Ishikawa (cell line): ENCODE measurements at regions not wholly inside any gene's neighbourhood (a gene's known extent, or its start where the extent isn't known, plus 50 kb on each side); places are given as distances from the start of the nearest gene placed in this dataset.

Experiments used
- CEBPB ChIP-seq: IDR thresholded peaks from 2 replicates; pipeline ENCODE4 v1.6.1; 2012
- CREB1 ChIP-seq: IDR thresholded peaks from 2 replicates; pipeline ENCODE4 v1.6.1; 2012; ENCODE audit warnings: low read depth
- EGR1 ChIP-seq: IDR thresholded peaks from 2 replicates; pipeline ENCODE4 v1.6.1; 2012
- EP300 ChIP-seq: IDR thresholded peaks from 2 replicates; pipeline ENCODE4 v1.6.1; 2012; ENCODE audit warnings: borderline replicate concordance
- FOXM1 ChIP-seq: IDR thresholded peaks from 2 replicates; pipeline ENCODE4 v1.6.1; 2012; ENCODE audit warnings: low read depth, borderline replicate concordance
- NFIC ChIP-seq: IDR thresholded peaks from 2 replicates; pipeline ENCODE4 v1.6.1; 2012
- RAD21 ChIP-seq: IDR thresholded peaks from 2 replicates; pipeline ENCODE4 v1.6.1; 2012; ENCODE audit warnings: low read depth
- REST ChIP-seq: IDR thresholded peaks from 2 replicates; pipeline ENCODE4 v1.6.1; 2012; ENCODE audit warnings: low read depth, mild to moderate bottlenecking
- TAF1 ChIP-seq: IDR thresholded peaks from 2 replicates; pipeline ENCODE4 v1.6.1; 2012; ENCODE audit warnings: low read depth, mild to moderate bottlenecking
- TCF12 ChIP-seq: IDR thresholded peaks from 2 replicates; pipeline ENCODE4 v1.6.1; 2012; ENCODE audit warnings: low read depth
- TEAD4 ChIP-seq: IDR thresholded peaks from 2 replicates; pipeline ENCODE4 v1.6.1; 2012
- USF1 ChIP-seq: IDR thresholded peaks from 2 replicates; pipeline ENCODE4 v1.6.1; 2012
- YY1 ChIP-seq: IDR thresholded peaks from 2 replicates; pipeline ENCODE4 v1.6.1; 2012; ENCODE audit warnings: low read depth
- ZBTB7A ChIP-seq: IDR thresholded peaks from 2 replicates; pipeline ENCODE4 v1.6.1; 2012; ENCODE audit warnings: low read depth
- TF ChIP-seq, protein P1 (sequence below): IDR thresholded peaks from 2 replicates; pipeline ENCODE4 v1.6.1; 2012

GRCh38 chr7:98685541-98685940 lies 68.5 kb downstream of the NPTX2 start:
- TF ChIP-seq TAF1 = no peak
- TF ChIP-seq TCF12 = no peak
- TF ChIP-seq REST = no peak

DNA sequence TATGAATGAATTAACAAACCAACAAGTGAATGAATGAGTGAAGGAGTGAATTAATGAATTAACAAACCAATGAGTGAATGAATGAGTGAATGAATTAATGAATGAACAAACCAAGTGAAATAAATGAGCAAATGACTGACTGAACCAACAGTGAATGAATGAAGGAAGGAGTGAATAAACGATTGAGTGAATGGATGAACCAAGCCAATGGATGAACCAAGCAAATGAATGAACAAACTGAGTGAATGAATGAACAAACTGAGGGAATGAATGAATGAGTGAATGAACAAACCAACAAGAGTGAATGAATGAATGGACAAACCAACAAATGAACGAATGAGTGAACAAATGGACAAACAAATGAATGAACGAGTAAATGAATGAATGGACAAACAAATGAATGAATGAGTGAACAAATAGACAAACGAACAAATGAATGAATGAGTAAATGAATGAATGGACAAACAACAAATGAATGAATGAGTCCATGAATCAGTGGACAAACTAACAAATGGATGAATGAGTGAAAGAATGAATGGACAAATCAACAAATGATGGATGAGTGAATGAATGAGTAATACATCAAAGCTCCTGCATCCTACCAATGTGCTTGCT lies 69.5 kb downstream of the NPTX2 start:
- TF ChIP-seq, protein P1, sequence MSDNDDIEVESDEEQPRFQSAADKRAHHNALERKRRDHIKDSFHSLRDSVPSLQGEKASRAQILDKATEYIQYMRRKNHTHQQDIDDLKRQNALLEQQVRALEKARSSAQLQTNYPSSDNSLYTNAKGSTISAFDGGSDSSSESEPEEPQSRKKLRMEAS = no peak
- no peak for TF ChIP-seq TAF1
- TF ChIP-seq EP300 = no peak
- TF ChIP-seq RAD21 = no peak
- TF ChIP-seq USF1 = no peak
- TF ChIP-seq YY1 = no peak
- TF ChIP-seq CREB1 = no peak
- TF ChIP-seq CEBPB = no peak
- TF ChIP-seq REST = no peak
- TF ChIP-seq EGR1 = no peak
- TF ChIP-seq ZBTB7A = no peak
- TF ChIP-seq NFIC = no peak
- TF ChIP-seq FOXM1 = no peak
- no peak for TF ChIP-seq TCF12
- TF ChIP-seq TEAD4 = no peak

DNA sequence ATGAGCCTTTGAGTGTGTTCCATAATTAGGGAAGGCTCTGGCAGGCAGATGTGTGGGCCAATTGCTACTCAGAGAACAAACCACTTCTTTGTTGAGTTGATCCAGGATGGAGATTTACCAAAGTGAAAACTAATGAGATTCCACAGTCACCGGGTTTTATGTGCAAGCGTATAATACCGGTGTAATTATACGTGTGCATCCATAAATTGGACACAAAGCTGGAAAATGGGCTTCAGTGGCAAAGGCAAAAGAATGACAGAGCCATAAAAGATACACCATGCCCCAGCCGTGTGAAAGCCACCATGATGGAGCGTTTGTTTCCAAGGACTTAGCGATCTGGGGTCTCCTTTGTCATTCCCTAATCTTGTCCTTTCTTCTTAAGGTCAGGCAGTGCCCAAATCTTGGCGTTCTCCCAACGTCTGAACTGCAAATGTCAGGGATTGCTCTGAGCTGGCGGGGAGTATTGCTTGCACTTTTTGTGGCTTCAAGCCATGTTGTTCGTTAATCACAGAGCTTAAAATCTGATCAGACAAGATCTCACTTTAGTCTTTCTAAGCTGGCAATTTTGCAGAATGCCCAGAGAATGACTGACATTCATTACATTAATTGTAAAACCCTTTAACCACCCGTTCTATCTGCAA lies 70.1 kb downstream of the NPTX2 start:
- TF ChIP-seq CEBPB = no peak
- TF ChIP-seq REST = no peak

- no peak for TF ChIP-seq TCF12
- no peak for TF ChIP-seq YY1
- TF ChIP-seq CEBPB = no peak
- TF ChIP-seq NFIC = no peak
- no peak for TF ChIP-seq CREB1
- no peak for TF ChIP-seq FOXM1
- no peak for TF ChIP-seq ZBTB7A
- no peak for TF ChIP-seq REST
- TF ChIP-seq TEAD4 = no peak
- no peak for TF ChIP-seq USF1
- TF ChIP-seq TAF1 = no peak
Observed at GRCh38 chr7:98691619-98692018, 74.5 kb downstream of the NPTX2 start.
